ENCODE measurements at regions not wholly inside any gene's neighbourhood (a gene's known extent, or its start where the extent isn't known, plus 50 kb on each side); places are given as distances from the start of the nearest gene placed in this dataset.

GRCh38 chr18:55879331-55879730 lies 291.3 kb upstream of the TCF4 start:
- H3K4me1 ChIP-seq (ENCODE audit: insufficient read depth, poor library complexity, severe bottlenecking): no peaks in the 10 kb centered on the region
- ATAC-seq (ENCODE audit: low read depth): no peak
- no peaks in the 10 kb centered on the region for H3K9me3 ChIP-seq (ENCODE audit: severe bottlenecking)
- H3K27me3 ChIP-seq (ENCODE audit: insufficient read depth, poor library complexity, severe bottlenecking): no peaks in the 10 kb centered on the region
- TF ChIP-seq, protein P1, sequence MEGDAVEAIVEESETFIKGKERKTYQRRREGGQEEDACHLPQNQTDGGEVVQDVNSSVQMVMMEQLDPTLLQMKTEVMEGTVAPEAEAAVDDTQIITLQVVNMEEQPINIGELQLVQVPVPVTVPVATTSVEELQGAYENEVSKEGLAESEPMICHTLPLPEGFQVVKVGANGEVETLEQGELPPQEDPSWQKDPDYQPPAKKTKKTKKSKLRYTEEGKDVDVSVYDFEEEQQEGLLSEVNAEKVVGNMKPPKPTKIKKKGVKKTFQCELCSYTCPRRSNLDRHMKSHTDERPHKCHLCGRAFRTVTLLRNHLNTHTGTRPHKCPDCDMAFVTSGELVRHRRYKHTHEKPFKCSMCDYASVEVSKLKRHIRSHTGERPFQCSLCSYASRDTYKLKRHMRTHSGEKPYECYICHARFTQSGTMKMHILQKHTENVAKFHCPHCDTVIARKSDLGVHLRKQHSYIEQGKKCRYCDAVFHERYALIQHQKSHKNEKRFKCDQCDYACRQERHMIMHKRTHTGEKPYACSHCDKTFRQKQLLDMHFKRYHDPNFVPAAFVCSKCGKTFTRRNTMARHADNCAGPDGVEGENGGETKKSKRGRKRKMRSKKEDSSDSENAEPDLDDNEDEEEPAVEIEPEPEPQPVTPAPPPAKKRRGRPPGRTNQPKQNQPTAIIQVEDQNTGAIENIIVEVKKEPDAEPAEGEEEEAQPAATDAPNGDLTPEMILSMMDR (IDR thresholded peaks at IDR 0.05; ENCODE audit: poor library complexity, severe bottlenecking): no peak
- H3K27ac ChIP-seq (ENCODE audit: poor library complexity, severe bottlenecking): no peak overlapping the region
- no peaks in the 10 kb centered on the region for H3K36me3 ChIP-seq (ENCODE audit: low read depth)
- DNase-seq (ENCODE audit: low spot score): no peak
- H3K4me3 ChIP-seq (ENCODE audit: severe bottlenecking): no peak overlapping the region

DNA sequence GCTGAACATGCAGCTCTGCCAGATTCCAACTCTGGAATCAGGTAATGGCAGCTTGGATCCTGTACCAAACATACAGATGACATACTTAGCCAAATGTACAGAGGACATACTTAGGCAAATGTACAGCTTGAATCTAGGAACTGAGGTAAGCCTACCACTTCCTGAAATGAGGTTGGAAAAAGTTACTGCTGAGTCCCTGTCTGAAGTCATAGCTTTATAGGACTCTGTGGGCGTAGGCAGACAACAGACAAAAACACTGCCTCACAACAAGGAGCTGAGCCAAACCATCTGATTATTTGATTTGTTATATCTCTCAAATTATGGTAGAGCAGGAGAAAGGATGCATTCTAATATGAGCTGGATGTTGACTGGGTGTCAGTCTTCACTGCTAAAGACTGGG lies 290.2 kb upstream of the TCF4 start:
- ATAC-seq (ENCODE audit: low read depth): no peak

GRCh38 chr18:55877321-55877720 lies 289.3 kb upstream of the TCF4 start:
- no peak for DNase-seq (ENCODE audit: low spot score)
- Histone ChIP-seq H3K36me3 (ENCODE audit: low read depth) (no peaks in the 10 kb centered on the region), H3K27ac (ENCODE audit: poor library complexity, severe bottlenecking) (no peak overlapping the region), H3K9me3 (ENCODE audit: severe bottlenecking) (no peaks in the 10 kb centered on the region), H3K4me1 (ENCODE audit: insufficient read depth, poor library complexity, severe bottlenecking) (no peaks in the 10 kb centered on the region), H3K4me3 (ENCODE audit: severe bottlenecking) (no peak overlapping the region), H3K27me3 (ENCODE audit: insufficient read depth, poor library complexity, severe bottlenecking) (no peaks in the 10 kb centered on the region)
- ATAC-seq (ENCODE audit: low read depth): no peak
- TF ChIP-seq, protein P1 (IDR thresholded peaks at IDR 0.05; ENCODE audit: poor library complexity, severe bottlenecking): no peak

More for the DNA sequence above, 290.2 kb upstream of the TCF4 start:
- DNase-seq (ENCODE audit: low spot score): no peak
- H3K4me3 ChIP-seq (ENCODE audit: severe bottlenecking): no peak overlapping the region
- H3K27me3 ChIP-seq (ENCODE audit: insufficient read depth, poor library complexity, severe bottlenecking): no peaks in the 10 kb centered on the region
- H3K9me3 ChIP-seq (ENCODE audit: severe bottlenecking): no peaks in the 10 kb centered on the region
- TF ChIP-seq, protein P1 (IDR thresholded peaks at IDR 0.05; ENCODE audit: poor library complexity, severe bottlenecking): no peak
- H3K4me1 ChIP-seq (ENCODE audit: insufficient read depth, poor library complexity, severe bottlenecking): no peaks in the 10 kb centered on the region
- no peaks in the 10 kb centered on the region for H3K36me3 ChIP-seq (ENCODE audit: low read depth)
- H3K27ac ChIP-seq (ENCODE audit: poor library complexity, severe bottlenecking): no peak overlapping the region

GRCh38 chr18:55876254-55876653 lies 288.3 kb upstream of the TCF4 start:
- Histone ChIP-seq H3K27ac (ENCODE audit: poor library complexity, severe bottlenecking) (no peak overlapping the region), H3K4me1 (ENCODE audit: insufficient read depth, poor library complexity, severe bottlenecking) (no peaks in the 10 kb centered on the region), H3K4me3 (ENCODE audit: severe bottlenecking) (no peak overlapping the region), H3K9me3 (ENCODE audit: severe bottlenecking) (no peaks in the 10 kb centered on the region), H3K36me3 (ENCODE audit: low read depth) (no peaks in the 10 kb centered on the region), H3K27me3 (ENCODE audit: insufficient read depth, poor library complexity, severe bottlenecking) (no peaks in the 10 kb centered on the region)
- DNase-seq (ENCODE audit: low spot score) (no peak), ATAC-seq (ENCODE audit: low read depth) (no peak)
- TF ChIP-seq, protein P1 (IDR thresholded peaks at IDR 0.05; ENCODE audit: poor library complexity, severe bottlenecking): no peak

GRCh38 chr18:55875371-55875901 lies 287.4 kb upstream of the TCF4 start:
- no peaks in the 10 kb centered on the region for H3K4me1 ChIP-seq (ENCODE audit: insufficient read depth, poor library complexity, severe bottlenecking)
- no peaks in the 10 kb centered on the region for H3K27me3 ChIP-seq (ENCODE audit: insufficient read depth, poor library complexity, severe bottlenecking)
- H3K27ac ChIP-seq (ENCODE audit: poor library complexity, severe bottlenecking): no peak overlapping the region
- no peak overlapping the region for H3K4me3 ChIP-seq (ENCODE audit: severe bottlenecking)
- TF ChIP-seq, protein P1 (IDR thresholded peaks at IDR 0.05; ENCODE audit: poor library complexity, severe bottlenecking): no peak
- no peaks in the 10 kb centered on the region for H3K36me3 ChIP-seq (ENCODE audit: low read depth)
- no peak for ATAC-seq (ENCODE audit: low read depth)
- no peaks in the 10 kb centered on the region for H3K9me3 ChIP-seq (ENCODE audit: severe bottlenecking)
- no peak for DNase-seq (ENCODE audit: low spot score)
